Mesendoderm (in vitro differentiated cells): ENCODE measurements at regions not wholly inside any gene's neighbourhood (a gene's known extent, or its start where the extent isn't known, plus 50 kb on each side); places are given as distances from the start of the nearest gene placed in this dataset.

ENCODE experiments used
- DNase-seq: peaks from one replicate; pipeline ENCODE4 v3.0.0; 2013
- H2AK5ac ChIP-seq: 2 replicates; pipeline ENCODE4 v1.6.1; 2013; ENCODE audit warnings: low read length, inconsistent platforms
- H2BK120ac ChIP-seq: 2 replicates; pipeline ENCODE4 v1.6.1; 2013; ENCODE audit warnings: low read depth, mild to moderate bottlenecking, low read length, moderate library complexity, mixed read lengths
- H2BK15ac ChIP-seq: replicated peaks from 2 replicates; pipeline ENCODE4 v1.6.1; 2013; ENCODE audit warnings: low read depth, mild to moderate bottlenecking, moderate library complexity
- H2BK5ac ChIP-seq: 2 replicates; pipeline ENCODE4 v1.6.1; 2013; ENCODE audit warnings: low read length, inconsistent platforms
- H3K18ac ChIP-seq: 2 replicates; pipeline ENCODE4 v1.6.1; 2013; ENCODE audit warnings: mild to moderate bottlenecking, low read length, mixed read lengths
- H3K23ac ChIP-seq: one replicate; pipeline ENCODE4 v1.6.1; 2013; ENCODE audit warnings: low read length
- H3K27ac ChIP-seq: 2 replicates; pipeline ENCODE4 v1.5.1; 2013; ENCODE audit warnings: low read depth, mild to moderate bottlenecking, inconsistent platforms, low read length, moderate library complexity
- H3K27me3 ChIP-seq: 2 replicates; pipeline ENCODE4 v1.6.1; 2013; ENCODE audit warnings: low read length, control low read depth, mild to moderate bottlenecking, inconsistent platforms; ENCODE audit not compliant: insufficient read depth, poor library complexity
- H3K36me3 ChIP-seq: 2 replicates; pipeline ENCODE4 v1.6.1; 2013; ENCODE audit warnings: low read length, inconsistent platforms; ENCODE audit not compliant: control insufficient read depth, insufficient read depth
- H3K4ac ChIP-seq: one replicate; pipeline ENCODE4 v1.6.1; 2013; ENCODE audit warnings: low read depth, mild to moderate bottlenecking, low read length, moderate library complexity
- H3K4me1 ChIP-seq: 2 replicates; pipeline ENCODE4 v1.6.1; 2013; ENCODE audit warnings: low read depth, low read length, inconsistent platforms; ENCODE audit not compliant: control insufficient read depth
- H3K4me2 ChIP-seq: 2 replicates; pipeline ENCODE4 v1.6.1; 2013; ENCODE audit warnings: low read length
- H3K4me3 ChIP-seq: 2 replicates; pipeline ENCODE4 v1.5.1; 2013; ENCODE audit warnings: mild to moderate bottlenecking, low read length
- H3K56ac ChIP-seq: one replicate; pipeline ENCODE4 v1.6.1; 2013; ENCODE audit warnings: low read length
- H3K79me1 ChIP-seq: 2 replicates; pipeline ENCODE4 v1.6.1; 2013; ENCODE audit warnings: low read length, inconsistent platforms
- H3K79me2 ChIP-seq: 2 replicates; pipeline ENCODE4 v1.6.1; 2013; ENCODE audit warnings: mild to moderate bottlenecking, low read length; ENCODE audit not compliant: control insufficient read depth, insufficient read depth
- H3K9ac ChIP-seq: 2 replicates; pipeline ENCODE4 v1.6.1; 2013; ENCODE audit warnings: low read length, inconsistent platforms
- H4K5ac ChIP-seq: one replicate; pipeline ENCODE4 v1.6.1; 2013; ENCODE audit warnings: low read length
- H4K8ac ChIP-seq: one replicate; pipeline ENCODE4 v1.6.1; 2013; ENCODE audit warnings: low read depth, mild to moderate bottlenecking, control low read depth, low read length, moderate library complexity
- WGBS: extraction: QIAGEN DNeasy Blood & Tissue Kit; methylation state at CpG from one replicate; pipeline ENCODE4 v1.1.7; 2013; ENCODE audit warnings: low lambda C conversion rate, missing lambda C conversion rate; ENCODE audit not compliant: insufficient coverage; ENCODE audit errors: extremely low coverage; 5-methylcytosine and 5-hydroxymethylcytosine counted together

DNA sequence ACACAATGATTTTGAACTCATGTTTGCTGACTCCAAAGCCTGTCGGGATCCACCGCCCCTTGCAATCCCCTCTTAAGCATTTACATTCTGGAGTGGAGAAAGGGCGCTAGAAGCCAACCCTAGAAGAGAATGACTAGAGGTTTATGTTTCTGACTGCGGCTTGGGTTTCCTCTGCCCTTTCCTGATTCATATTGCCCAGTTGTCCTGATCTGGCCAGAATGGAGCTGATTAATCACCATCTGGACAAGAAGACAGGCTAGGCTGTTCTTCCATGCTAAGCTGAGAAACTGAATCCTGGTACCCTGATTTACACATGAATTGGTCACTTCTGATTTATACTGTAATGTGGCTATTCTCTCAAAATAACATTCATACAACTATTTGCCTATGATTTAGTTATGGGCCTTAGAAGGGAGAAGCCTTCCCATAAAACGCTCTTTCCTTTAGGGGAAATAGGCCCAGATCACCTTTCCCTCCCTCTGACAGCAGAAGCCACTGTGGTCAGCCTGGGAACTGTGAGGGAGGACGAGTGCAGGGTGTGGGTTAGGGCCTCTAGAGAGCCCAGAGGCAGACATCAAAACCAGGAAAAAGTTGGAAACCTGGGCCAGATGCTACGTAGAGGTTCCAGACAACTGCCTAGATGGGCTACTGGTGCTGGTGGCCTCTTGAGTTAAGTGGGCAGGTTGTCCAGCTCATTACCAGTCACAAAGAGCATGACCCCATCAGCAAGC lies 199.2 kb upstream of the PRDM1 start:
- H3K9ac ChIP-seq = no peak overlapping the region
- H2BK15ac ChIP-seq = no peak overlapping the region
- H2BK5ac ChIP-seq = no peak overlapping the region
- H4K8ac ChIP-seq = no peak overlapping the region
- H3K79me2 ChIP-seq = no peaks in the 10 kb centered on the region
- no peak overlapping the region for H3K27ac ChIP-seq
- no peaks in the 10 kb centered on the region for H3K79me1 ChIP-seq
- H2BK120ac ChIP-seq = no peak overlapping the region
- no peak for DNase-seq
- no peak overlapping the region for H3K23ac ChIP-seq
- WGBS = no CpG with 5 or more reads among the region's 7 CpGs
- no peak overlapping the region for H3K56ac ChIP-seq
- no peaks in the 10 kb centered on the region for H3K36me3 ChIP-seq
- no peak overlapping the region for H3K4me2 ChIP-seq
- H3K18ac ChIP-seq = no peak overlapping the region
- H3K27me3 ChIP-seq = no peaks in the 10 kb centered on the region
- no peak overlapping the region for H4K5ac ChIP-seq
- no peak overlapping the region for H3K4me3 ChIP-seq
- no peaks in the 10 kb centered on the region for H3K4me1 ChIP-seq
- H2AK5ac ChIP-seq = no peak overlapping the region
- H3K4ac ChIP-seq = no peak overlapping the region

DNA sequence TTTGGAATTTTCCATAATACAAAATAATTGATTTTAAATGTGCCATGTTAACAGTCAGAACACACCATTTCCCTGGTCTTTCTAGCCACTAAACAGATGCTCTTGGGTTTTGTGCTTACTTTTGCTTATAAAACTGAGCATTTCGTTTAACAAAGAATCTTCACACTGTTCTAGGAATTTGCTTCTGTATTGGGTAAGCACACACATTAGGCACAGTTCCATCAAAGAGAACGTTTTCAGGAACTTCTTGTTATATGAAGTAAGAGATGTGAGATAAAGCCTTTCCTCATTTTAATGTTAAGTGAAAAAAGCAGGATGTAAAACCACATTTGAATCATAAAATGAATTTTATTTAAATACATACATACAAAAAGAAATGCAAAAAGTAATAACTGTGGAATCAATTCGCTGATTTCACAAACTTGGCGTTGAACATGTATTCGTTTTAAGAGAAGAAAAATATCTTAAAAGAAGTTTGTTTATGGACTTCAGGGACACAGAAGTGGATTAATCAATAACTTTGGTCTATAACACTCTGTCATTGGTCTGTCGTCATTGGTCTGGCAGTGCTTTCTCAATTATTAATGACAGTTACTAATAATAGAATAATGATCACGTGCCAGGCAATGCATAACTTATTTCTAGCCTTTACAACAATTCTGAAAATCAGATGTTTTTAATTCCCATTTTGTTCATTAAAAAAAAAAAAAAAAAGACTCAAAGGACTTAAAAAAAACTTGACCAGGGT lies 199.9 kb upstream of the PRDM1 start:
- Histone ChIP-seq H3K79me1 (no peaks in the 10 kb centered on the region), H3K18ac (no peak overlapping the region), H3K4ac (no peak overlapping the region), H4K5ac (no peak overlapping the region), H3K56ac (no peak overlapping the region), H3K4me2 (no peak overlapping the region), H3K4me1 (no peaks in the 10 kb centered on the region), H3K79me2 (no peaks in the 10 kb centered on the region), H3K4me3 (no peak overlapping the region), H3K36me3 (no peaks in the 10 kb centered on the region), H2BK120ac (no peak overlapping the region), H4K8ac (no peak overlapping the region), H3K9ac (no peak overlapping the region), H3K23ac (no peak overlapping the region), H3K27ac (no peak overlapping the region), H2BK15ac (no peak overlapping the region), H3K27me3 (no peaks in the 10 kb centered on the region), H2AK5ac (no peak overlapping the region), H2BK5ac (no peak overlapping the region)
- no CpG with 5 or more reads among the region's 7 CpGs for WGBS
- DNase-seq = no peak

DNA sequence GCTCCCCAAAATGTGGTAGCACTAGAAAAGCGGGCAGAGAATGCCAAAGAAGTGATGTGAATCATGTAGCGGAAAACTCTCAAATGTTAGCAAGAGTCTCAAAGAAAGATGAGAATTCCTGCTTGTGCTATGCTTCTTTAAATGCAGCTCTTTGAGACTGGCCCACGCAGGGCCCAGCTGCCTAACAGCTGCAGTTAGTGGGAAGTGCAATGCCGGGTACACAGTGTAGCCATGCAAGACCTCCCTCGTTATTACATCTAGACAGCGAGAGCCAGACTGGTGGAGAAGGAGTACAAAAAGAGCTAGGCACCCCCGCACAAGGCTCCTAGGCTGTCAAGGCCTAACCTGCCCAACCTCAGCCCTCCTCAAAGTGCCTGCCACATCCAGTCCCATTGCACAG lies 201.7 kb upstream of the PRDM1 start:
- H3K4me1 ChIP-seq = no peaks in the 10 kb centered on the region
- no peak overlapping the region for H4K8ac ChIP-seq
- no peaks in the 10 kb centered on the region for H3K79me2 ChIP-seq
- H4K5ac ChIP-seq = no peak overlapping the region
- no peak overlapping the region for H2BK15ac ChIP-seq
- H3K27ac ChIP-seq = no peak overlapping the region
- H2AK5ac ChIP-seq = no peak overlapping the region
- WGBS = no CpG with 5 or more reads among the region's 7 CpGs
- no peaks in the 10 kb centered on the region for H3K27me3 ChIP-seq
- no peak overlapping the region for H3K4me2 ChIP-seq
- H3K23ac ChIP-seq = no peak overlapping the region
- no peak overlapping the region for H3K4me3 ChIP-seq
- H2BK5ac ChIP-seq = no peak overlapping the region
- H3K18ac ChIP-seq = no peak overlapping the region
- H3K56ac ChIP-seq = no peak overlapping the region
- no peak overlapping the region for H3K4ac ChIP-seq
- H3K36me3 ChIP-seq = no peaks in the 10 kb centered on the region
- H3K9ac ChIP-seq = no peak overlapping the region
- no peak for DNase-seq
- H2BK120ac ChIP-seq = no peak overlapping the region
- no peaks in the 10 kb centered on the region for H3K79me1 ChIP-seq

DNA sequence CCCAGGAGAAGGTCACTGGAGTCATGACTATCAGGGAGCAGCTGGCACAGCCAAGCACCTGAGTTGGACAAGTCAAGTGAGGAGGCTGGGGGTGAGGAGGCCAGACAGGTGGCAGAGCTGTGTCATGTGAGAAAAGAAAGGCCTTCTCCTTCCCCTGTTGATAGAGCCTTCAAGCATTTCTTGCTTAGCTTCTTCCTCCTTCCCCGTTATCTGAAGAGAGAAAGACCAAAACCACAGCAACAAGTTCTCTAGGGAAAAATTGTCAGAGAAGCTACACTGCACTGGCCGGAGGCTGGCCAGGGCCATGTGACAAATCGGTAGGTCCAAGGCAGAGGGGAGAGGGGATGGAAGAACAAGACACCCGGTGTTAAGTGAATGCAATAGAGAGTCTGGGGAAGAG lies 202.1 kb upstream of the PRDM1 start:
- Histone ChIP-seq H3K18ac (no peak overlapping the region), H2BK120ac (no peak overlapping the region), H2AK5ac (no peak overlapping the region), H3K79me2 (no peaks in the 10 kb centered on the region), H3K4me1 (no peaks in the 10 kb centered on the region), H4K5ac (no peak overlapping the region), H3K27ac (no peak overlapping the region), H3K27me3 (no peaks in the 10 kb centered on the region), H2BK15ac (no peak overlapping the region), H3K4me2 (no peak overlapping the region), H3K36me3 (no peaks in the 10 kb centered on the region), H3K23ac (no peak overlapping the region), H3K56ac (no peak overlapping the region), H4K8ac (no peak overlapping the region), H3K79me1 (no peaks in the 10 kb centered on the region), H3K4ac (no peak overlapping the region), H3K9ac (no peak overlapping the region), H2BK5ac (no peak overlapping the region), H3K4me3 (no peak overlapping the region)
- WGBS = no CpG with 5 or more reads among the region's 4 CpGs
- no peak for DNase-seq

DNA sequence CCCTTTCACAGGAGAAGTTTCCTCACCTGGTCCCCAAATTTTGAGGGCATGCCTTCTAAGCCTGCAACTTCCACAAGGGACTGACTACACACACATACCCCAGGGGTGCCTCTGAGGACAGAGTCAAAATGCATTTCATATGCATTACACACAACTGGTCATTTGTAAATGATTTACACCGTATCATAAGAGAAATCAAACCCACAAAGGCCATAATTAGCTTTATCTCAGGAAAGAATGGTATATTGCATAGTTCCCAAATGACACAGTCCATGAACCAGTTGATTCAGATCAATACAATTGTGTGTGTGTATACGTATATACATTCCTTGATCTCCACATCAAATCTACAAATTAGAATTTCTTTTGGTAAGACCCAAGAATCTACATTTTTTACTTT lies 203.3 kb upstream of the PRDM1 start:
- H3K4me2 ChIP-seq = no peak overlapping the region
- H2BK120ac ChIP-seq = no peak overlapping the region
- H2BK5ac ChIP-seq = no peak overlapping the region
- H3K36me3 ChIP-seq = no peaks in the 10 kb centered on the region
- no peaks in the 10 kb centered on the region for H3K79me1 ChIP-seq
- no peak overlapping the region for H3K9ac ChIP-seq
- no peak overlapping the region for H3K23ac ChIP-seq
- no peak overlapping the region for H3K56ac ChIP-seq
- H3K4me1 ChIP-seq = no peaks in the 10 kb centered on the region
- no peak overlapping the region for H4K5ac ChIP-seq
- H2AK5ac ChIP-seq = no peak overlapping the region
- no peak for DNase-seq
- no peak overlapping the region for H3K27ac ChIP-seq
- H2BK15ac ChIP-seq = no peak overlapping the region
- no peak overlapping the region for H3K18ac ChIP-seq
- H3K4ac ChIP-seq = no peak overlapping the region
- no CpG with 5 or more reads among the region's 2 CpGs for WGBS
- no peak overlapping the region for H3K4me3 ChIP-seq
- H4K8ac ChIP-seq = no peak overlapping the region
- no peaks in the 10 kb centered on the region for H3K27me3 ChIP-seq
- H3K79me2 ChIP-seq = no peaks in the 10 kb centered on the region
